Liver (tissue), 8 donors: ENCODE measurements at regions not wholly inside any gene's neighbourhood (a gene's known extent, or its start where the extent isn't known, plus 50 kb on each side); places are given as distances from the start of the nearest gene placed in this dataset.

Experiments used
- DNase-seq: peaks from one replicate; pipeline ENCODE4 v3.0.0-alpha.2; 2017; ENCODE audit warnings: low spot score
- H3K27ac ChIP-seq, 2 donors: one replicate each; pipeline ENCODE4 v1.7.0; 2013; ENCODE audit warnings: inconsistent platforms in 2 of 2, low read length in 2 of 2, control low read depth in 1 of 2, low read depth in 1 of 2, mild to moderate bottlenecking in 1 of 2
- H3K27me3 ChIP-seq, 4 donors: one replicate each; pipeline versions ENCODE4 v1.6.1 to v1.7.0; 2013; ENCODE audit warnings: low read length in 3 of 4, inconsistent platforms in 1 of 4, mild to moderate bottlenecking in 1 of 4, moderate library complexity in 1 of 4; ENCODE audit not compliant: control insufficient read depth in 4 of 4, insufficient read depth in 4 of 4
- H3K36me3 ChIP-seq, 4 donors: one replicate each; pipeline versions ENCODE4 v1.6.1 to v1.7.0; 2013; ENCODE audit warnings: low read length in 3 of 4, mild to moderate bottlenecking in 3 of 4, low read depth in 1 of 4, moderate library complexity in 1 of 4; ENCODE audit not compliant: control insufficient read depth in 4 of 4, insufficient read depth in 3 of 4
- H3K4me1 ChIP-seq, 4 donors: one replicate each; pipeline versions ENCODE4 v1.6.1 to v1.7.0; 2013; ENCODE audit warnings: low read length in 3 of 4, mild to moderate bottlenecking in 3 of 4, moderate library complexity in 1 of 4; ENCODE audit not compliant: control insufficient read depth in 4 of 4, insufficient read depth in 4 of 4
- H3K4me3 ChIP-seq, 3 donors: one replicate each; pipeline versions ENCODE4 v1.6.1 to v1.7.0; 2013; ENCODE audit warnings: low read length in 3 of 3, control low read depth in 1 of 3, low read depth in 1 of 3, mild to moderate bottlenecking in 1 of 3
- H3K9ac ChIP-seq, 2 donors: one replicate each; pipeline ENCODE4 v1.7.0; 2013; ENCODE audit warnings: low read length in 2 of 2, mild to moderate bottlenecking in 2 of 2, moderate library complexity in 2 of 2, control low read depth in 1 of 2, low read depth in 1 of 2
- H3K9me3 ChIP-seq, 4 donors: one replicate each; pipeline versions ENCODE4 v1.6.1 to v1.7.0; 2013; ENCODE audit warnings: low read length in 3 of 4; ENCODE audit not compliant: control insufficient read depth in 4 of 4
- CTCF ChIP-seq: fragments of 150-350 bp; IDR thresholded peaks from 2 replicates; pipeline ENCODE4 v1.5.1; 2017; ENCODE audit warnings: improper control_type of control experiment, low read depth, low read length; ENCODE audit not compliant: missing input control
- EGR1 ChIP-seq, 2 donors: IDR thresholded peaks; 2 replicates each; pipeline ENCODE4 v1.6.1; 2016 to 2018; ENCODE audit warnings: antibody characterized with exemption in 2 of 2, low read depth in 2 of 2
- FOXA1 ChIP-seq: IDR thresholded peaks from 2 replicates; pipeline ENCODE4 v1.6.1; 2016; ENCODE audit warnings: antibody characterized with exemption
- FOXA2 ChIP-seq: IDR thresholded peaks from 2 replicates; pipeline ENCODE4 v1.6.1; 2016; ENCODE audit warnings: antibody characterized with exemption
- GABPA ChIP-seq, 2 donors: IDR thresholded peaks in 1 of 2; conservative IDR thresholded peaks in 1 of 2; 2 replicates each; pipeline ENCODE4 v1.6.1; 2016; ENCODE audit warnings: antibody characterized with exemption in 2 of 2, mild to moderate bottlenecking in 1 of 2, moderate library complexity in 1 of 2
- HNF4A ChIP-seq, 2 donors: conservative IDR thresholded peaks; 2 replicates each; pipeline ENCODE4 v1.6.1; 2016; ENCODE audit warnings: antibody characterized with exemption in 2 of 2, mild to moderate bottlenecking in 2 of 2
- HNF4G ChIP-seq: IDR thresholded peaks from 2 replicates; pipeline ENCODE4 v1.6.1; 2016; ENCODE audit warnings: antibody characterized with exemption
- JUND ChIP-seq, 2 donors: IDR thresholded peaks; 2 replicates each; pipeline ENCODE4 v1.6.1; 2016; ENCODE audit warnings: antibody characterized with exemption in 2 of 2
- NR2F2 ChIP-seq: IDR thresholded peaks from 2 replicates; pipeline ENCODE4 v1.6.1; 2016; ENCODE audit warnings: antibody characterized with exemption
- RAD21 ChIP-seq, 2 donors: IDR thresholded peaks; 2 replicates each; pipeline ENCODE4 v1.6.1; 2016; ENCODE audit warnings: antibody characterized with exemption in 2 of 2, mild to moderate bottlenecking in 2 of 2
- REST ChIP-seq: IDR thresholded peaks from 2 replicates; pipeline ENCODE4 v1.6.1; 2016; ENCODE audit warnings: antibody characterized with exemption, mild to moderate bottlenecking
- RXRA ChIP-seq, 2 donors: IDR thresholded peaks; 2 replicates each; pipeline ENCODE4 v1.6.1; 2017 to 2018; ENCODE audit warnings: antibody characterized with exemption in 2 of 2, mild to moderate bottlenecking in 1 of 2
- SP1 ChIP-seq: IDR thresholded peaks from 2 replicates; pipeline ENCODE4 v1.6.1; 2018; ENCODE audit warnings: antibody characterized with exemption, mild to moderate bottlenecking
- TAF1 ChIP-seq: conservative IDR thresholded peaks from 2 replicates; pipeline ENCODE4 v1.6.1; 2016; ENCODE audit warnings: antibody characterized with exemption, mild to moderate bottlenecking
- YY1 ChIP-seq: IDR thresholded peaks from 2 replicates; pipeline ENCODE4 v1.6.1; 2016; ENCODE audit warnings: antibody characterized with exemption, mild to moderate bottlenecking
- WGBS: extraction: QIAGEN DNeasy Blood & Tissue Kit; methylation state at CpG from one replicate; pipeline ENCODE4 v1.1.7; 2013; 5-methylcytosine and 5-hydroxymethylcytosine counted together
- TF ChIP-seq, protein P1 (sequence below): IDR thresholded peaks from 2 replicates; pipeline ENCODE4 v1.6.1; 2016; ENCODE audit warnings: antibody characterized with exemption
- TF ChIP-seq, protein P2 (sequence below): IDR thresholded peaks from 2 replicates; pipeline ENCODE4 v1.6.1; 2016; ENCODE audit warnings: antibody characterized with exemption
- TF ChIP-seq, protein P3 (sequence below): IDR thresholded peaks from 2 replicates; pipeline ENCODE4 v1.6.1; 2016; ENCODE audit warnings: antibody characterized with exemption
- donor health status: healthy.
- donor health status: healthy.
- donor health status: healthy.
- donor health status: healthy.
- donor health status: healthy.

DNA sequence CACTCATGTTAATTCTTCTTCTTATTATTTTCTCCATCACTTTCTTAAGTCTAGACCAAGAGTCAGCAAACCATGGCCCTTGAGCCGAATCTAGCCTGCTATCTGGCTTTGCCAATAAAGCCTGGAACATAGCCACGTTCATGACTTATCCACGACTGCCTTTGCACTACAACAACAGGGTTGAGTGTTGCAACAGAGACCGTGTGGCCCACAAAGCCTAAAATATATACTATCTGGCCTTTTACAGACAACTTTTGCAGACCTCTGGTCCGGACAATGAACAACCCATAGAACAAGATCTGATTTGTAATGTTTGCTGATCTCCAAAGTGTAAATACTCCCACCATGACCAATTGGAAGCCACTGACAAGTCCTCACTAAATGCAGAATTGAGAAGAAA, 140.5 kb upstream of the CDYL start:
- H3K9me3 ChIP-seq, result peaks cover 0 to 2% (median 0%) of the 10 kb centered on the region in 4 donors
- H3K4me3 ChIP-seq, result no peak overlapping the region
- H3K9ac ChIP-seq, result no peak overlapping the region
- no peak overlapping the region for H3K27ac ChIP-seq
- TF ChIP-seq, protein P1, sequence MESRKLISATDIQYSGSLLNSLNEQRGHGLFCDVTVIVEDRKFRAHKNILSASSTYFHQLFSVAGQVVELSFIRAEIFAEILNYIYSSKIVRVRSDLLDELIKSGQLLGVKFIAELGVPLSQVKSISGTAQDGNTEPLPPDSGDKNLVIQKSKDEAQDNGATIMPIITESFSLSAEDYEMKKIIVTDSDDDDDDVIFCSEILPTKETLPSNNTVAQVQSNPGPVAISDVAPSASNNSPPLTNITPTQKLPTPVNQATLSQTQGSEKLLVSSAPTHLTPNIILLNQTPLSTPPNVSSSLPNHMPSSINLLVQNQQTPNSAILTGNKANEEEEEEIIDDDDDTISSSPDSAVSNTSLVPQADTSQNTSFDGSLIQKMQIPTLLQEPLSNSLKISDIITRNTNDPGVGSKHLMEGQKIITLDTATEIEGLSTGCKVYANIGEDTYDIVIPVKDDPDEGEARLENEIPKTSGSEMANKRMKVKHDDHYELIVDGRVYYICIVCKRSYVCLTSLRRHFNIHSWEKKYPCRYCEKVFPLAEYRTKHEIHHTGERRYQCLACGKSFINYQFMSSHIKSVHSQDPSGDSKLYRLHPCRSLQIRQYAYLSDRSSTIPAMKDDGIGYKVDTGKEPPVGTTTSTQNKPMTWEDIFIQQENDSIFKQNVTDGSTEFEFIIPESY, result no peak
- no peak for TF ChIP-seq HNF4G
- TF ChIP-seq YY1, result no peak
- no peak for TF ChIP-seq GABPA (IDR thresholded peaks at IDR 0.05 in 1 of 2, conservative IDR thresholded peaks at IDR 0.05 in 1 of 2)
- no peak for TF ChIP-seq SP1
- TF ChIP-seq, protein P2, sequence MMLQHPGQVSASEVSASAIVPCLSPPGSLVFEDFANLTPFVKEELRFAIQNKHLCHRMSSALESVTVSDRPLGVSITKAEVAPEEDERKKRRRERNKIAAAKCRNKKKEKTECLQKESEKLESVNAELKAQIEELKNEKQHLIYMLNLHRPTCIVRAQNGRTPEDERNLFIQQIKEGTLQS, result no peak
- TF ChIP-seq REST, result no peak
- TF ChIP-seq CTCF, result no peak
- TF ChIP-seq, protein P3, sequence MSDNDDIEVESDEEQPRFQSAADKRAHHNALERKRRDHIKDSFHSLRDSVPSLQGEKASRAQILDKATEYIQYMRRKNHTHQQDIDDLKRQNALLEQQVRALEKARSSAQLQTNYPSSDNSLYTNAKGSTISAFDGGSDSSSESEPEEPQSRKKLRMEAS, result no peak
- no peak for TF ChIP-seq RXRA (IDR thresholded peaks at IDR 0.05)
- TF ChIP-seq RAD21 (IDR thresholded peaks at IDR 0.05), result no peak
- TF ChIP-seq NR2F2, result no peak
- TF ChIP-seq HNF4A (conservative IDR thresholded peaks at IDR 0.05), result no peak
- no peak for TF ChIP-seq EGR1 (IDR thresholded peaks at IDR 0.05; ENCODE audit: low read depth in 2 of 2)
- no peak for TF ChIP-seq FOXA1
- no peak for TF ChIP-seq TAF1
- TF ChIP-seq JUND (IDR thresholded peaks at IDR 0.05), result no peak
- WGBS, result 52% methylated on average over 5 of the region's 5 CpGs
- DNase-seq, result no peak
- H3K4me1 ChIP-seq, result no peaks in the 10 kb centered on the region
- H3K36me3 ChIP-seq, result no peaks in the 10 kb centered on the region
- peaks cover 0 to 6% (median 0%) of the 10 kb centered on the region in 4 donors for H3K27me3 ChIP-seq

DNA sequence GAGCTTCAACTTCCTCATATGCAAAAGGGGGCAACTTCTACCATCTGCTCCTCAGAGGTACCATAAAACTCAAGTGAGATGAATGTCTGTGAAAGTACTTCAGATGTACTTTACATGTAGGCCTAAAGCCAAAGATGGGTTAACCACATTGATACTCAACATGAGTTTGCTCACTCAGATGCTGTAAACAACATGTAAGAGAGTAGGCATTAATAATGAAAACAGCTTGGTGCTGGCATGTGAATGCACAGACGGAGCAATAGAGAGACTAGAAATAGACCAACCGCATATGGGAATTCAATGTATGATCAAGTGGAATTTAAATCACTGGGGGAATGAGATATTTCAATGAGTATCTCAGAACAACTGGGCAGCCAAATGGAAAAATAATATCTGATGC, 143.8 kb upstream of the CDYL start:
- Histone ChIP-seq H3K9ac (no peak overlapping the region), H3K36me3 (no peaks in the 10 kb centered on the region), H3K4me1 (no peaks in the 10 kb centered on the region), H3K27me3 (peaks cover 0 to 2% (median 0%) of the 10 kb centered on the region in 4 donors), H3K9me3 (peaks cover 3 to 12% (median 8%) of the 10 kb centered on the region in 4 donors), H3K4me3 (no peak overlapping the region), H3K27ac (no peak overlapping the region)
- no peak for DNase-seq
- WGBS, result 91% methylated on average over 2 of the region's 2 CpGs
- TF ChIP-seq SP1 (no peak), FOXA1 (no peak), JUND (IDR thresholded peaks at IDR 0.05) (no peak), RXRA (IDR thresholded peaks at IDR 0.05) (no peak), YY1 (no peak), RAD21 (IDR thresholded peaks at IDR 0.05) (no peak), HNF4G (no peak), CTCF (no peak), EGR1 (IDR thresholded peaks at IDR 0.05; ENCODE audit: low read depth in 2 of 2) (no peak), HNF4A (conservative IDR thresholded peaks at IDR 0.05) (no peak), NR2F2 (no peak), GABPA (IDR thresholded peaks at IDR 0.05 in 1 of 2, conservative IDR thresholded peaks at IDR 0.05 in 1 of 2) (no peak), FOXA2 (no peak), TAF1 (no peak)
- TF ChIP-seq, protein P2, result no peak
